ENCODE measurements at regions not wholly inside any gene's neighbourhood (a gene's known extent, or its start where the extent isn't known, plus 50 kb on each side); places are given as distances from the start of the nearest gene placed in this dataset.

DNA sequence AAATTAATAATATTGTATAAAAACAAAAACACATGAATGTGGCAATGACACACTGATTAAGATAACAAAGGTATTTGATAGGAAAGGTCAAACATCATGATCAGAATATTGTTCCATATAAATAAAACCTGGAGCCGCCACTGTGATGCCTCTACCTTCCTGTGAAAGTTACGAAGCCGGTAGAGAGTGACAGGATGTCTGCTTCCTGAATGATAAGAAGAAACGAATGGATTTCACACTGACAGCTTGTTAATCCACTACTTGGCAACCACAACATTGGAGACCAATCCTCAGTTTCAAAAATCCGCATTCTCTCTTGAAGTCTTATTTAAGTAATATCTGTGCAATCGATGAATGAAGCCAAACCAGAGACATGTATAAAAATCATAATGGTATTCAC is 315.1 kb downstream of the HDGFL1 start:
- Histone ChIP-seq H3K4me1 (peaks cover 21% of the 10 kb centered on the region), H3K36me3 (ENCODE audit: insufficient read depth in 1 of 2, low read depth in 1 of 2) (no peaks in the 10 kb centered on the region), H3K27me3 (ENCODE audit: insufficient read depth in 3 of 3, low read length in 2 of 3) (no peaks in the 10 kb centered on the region), H3K4me3 (no peak overlapping the region), H3K27ac (no peak overlapping the region), H3K9me3 (no peaks in the 10 kb centered on the region)
- TF ChIP-seq, protein P1, sequence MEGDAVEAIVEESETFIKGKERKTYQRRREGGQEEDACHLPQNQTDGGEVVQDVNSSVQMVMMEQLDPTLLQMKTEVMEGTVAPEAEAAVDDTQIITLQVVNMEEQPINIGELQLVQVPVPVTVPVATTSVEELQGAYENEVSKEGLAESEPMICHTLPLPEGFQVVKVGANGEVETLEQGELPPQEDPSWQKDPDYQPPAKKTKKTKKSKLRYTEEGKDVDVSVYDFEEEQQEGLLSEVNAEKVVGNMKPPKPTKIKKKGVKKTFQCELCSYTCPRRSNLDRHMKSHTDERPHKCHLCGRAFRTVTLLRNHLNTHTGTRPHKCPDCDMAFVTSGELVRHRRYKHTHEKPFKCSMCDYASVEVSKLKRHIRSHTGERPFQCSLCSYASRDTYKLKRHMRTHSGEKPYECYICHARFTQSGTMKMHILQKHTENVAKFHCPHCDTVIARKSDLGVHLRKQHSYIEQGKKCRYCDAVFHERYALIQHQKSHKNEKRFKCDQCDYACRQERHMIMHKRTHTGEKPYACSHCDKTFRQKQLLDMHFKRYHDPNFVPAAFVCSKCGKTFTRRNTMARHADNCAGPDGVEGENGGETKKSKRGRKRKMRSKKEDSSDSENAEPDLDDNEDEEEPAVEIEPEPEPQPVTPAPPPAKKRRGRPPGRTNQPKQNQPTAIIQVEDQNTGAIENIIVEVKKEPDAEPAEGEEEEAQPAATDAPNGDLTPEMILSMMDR (IDR thresholded peaks at IDR 0.05): no peak
- intact Hi-C loops (cut with DNase I): no loop called here
- DNase-seq (no peak), ATAC-seq (no peak)
- 31 to 48% (median 37%) methylated on average over 6 of the region's 6 CpGs for WGBS, 3 donors

DNA sequence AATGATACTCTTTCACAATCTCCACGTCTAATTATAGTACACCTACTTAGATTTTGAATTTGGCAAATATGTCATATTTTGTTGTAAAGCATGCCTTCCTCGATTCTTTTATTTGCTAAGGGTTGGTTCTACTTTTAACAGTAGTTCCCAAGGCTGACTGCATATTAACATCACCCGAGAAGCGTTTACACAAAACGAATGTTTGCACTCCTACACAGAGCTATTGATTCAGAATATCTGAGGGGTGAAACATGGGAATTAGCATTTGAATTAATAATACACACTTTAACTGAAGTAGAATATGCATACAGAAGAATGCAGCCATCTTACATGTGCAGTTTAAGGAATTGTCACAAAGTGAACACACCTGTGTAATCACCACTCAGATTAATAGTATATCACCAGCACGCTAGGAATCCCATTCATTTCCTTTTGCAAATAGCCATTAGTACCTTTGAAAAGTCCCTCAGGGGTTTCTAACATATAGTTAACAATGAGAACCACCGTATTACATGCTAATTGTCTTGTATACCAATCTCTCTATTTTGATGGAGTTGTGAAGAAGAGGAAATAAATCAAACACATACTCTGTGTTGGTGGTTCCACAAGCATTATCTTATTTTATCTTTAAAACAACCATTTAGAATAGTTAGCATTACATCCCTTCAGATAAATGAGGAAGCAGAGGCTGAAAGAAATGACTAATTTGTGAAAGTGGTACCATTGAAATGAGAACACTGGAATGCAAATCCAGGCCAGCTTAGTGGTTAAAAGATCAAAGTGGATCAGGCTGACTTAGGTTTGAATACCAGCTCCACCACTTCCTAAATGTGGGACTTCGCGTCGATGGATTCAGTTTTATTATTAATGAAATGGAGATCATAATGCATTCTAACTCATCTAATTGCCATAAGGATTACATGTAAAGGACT is 317.6 kb downstream of the HDGFL1 start:
- H3K4me3 ChIP-seq: no peak overlapping the region
- 85 to 88% (median 85%) methylated on average over 10 of the region's 10 CpGs for WGBS, 3 donors

DNA sequence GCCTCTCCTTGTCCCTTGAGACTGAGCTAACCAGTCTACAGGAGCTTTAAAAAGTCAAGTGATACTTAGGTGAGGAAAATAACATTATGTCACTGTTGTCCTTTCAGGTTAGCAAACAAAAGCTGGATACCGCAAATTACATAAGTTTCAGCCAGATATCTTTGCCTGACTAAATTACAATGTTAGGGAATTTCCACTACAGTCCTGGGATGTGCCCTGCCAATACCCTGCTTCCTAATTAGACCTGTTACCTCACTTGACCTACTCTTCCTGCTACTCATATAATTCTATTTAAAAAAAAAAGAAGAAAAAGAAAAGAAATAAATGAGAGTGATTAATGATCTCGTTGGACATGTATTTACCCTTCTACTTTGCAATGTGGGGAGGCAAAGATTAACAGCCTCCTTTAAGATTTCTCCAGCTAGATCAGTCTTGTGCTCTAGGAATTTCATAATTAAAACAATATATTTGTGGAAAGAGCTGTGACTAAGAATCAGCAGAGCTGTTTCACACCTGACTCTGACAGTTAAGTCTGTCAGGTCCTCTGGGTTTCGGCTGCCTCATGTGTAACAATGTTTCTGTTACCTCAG is 318.9 kb downstream of the HDGFL1 start:
- no peaks in the 10 kb centered on the region for H3K27me3 ChIP-seq (ENCODE audit: insufficient read depth in 3 of 3, low read length in 2 of 3)
- TF ChIP-seq, protein P1 (IDR thresholded peaks at IDR 0.05): no peak
- no peak overlapping the region for H3K4me3 ChIP-seq
- intact Hi-C loops (cut with DNase I): no loop called here
- no peaks in the 10 kb centered on the region for H3K4me1 ChIP-seq
- DNase-seq: no peak
- WGBS, 3 donors: 38 to 62% (median 42%) methylated on average over 3 of the region's 3 CpGs
- no peak overlapping the region for H3K27ac ChIP-seq
- H3K36me3 ChIP-seq (ENCODE audit: insufficient read depth in 1 of 2, low read depth in 1 of 2): no peaks in the 10 kb centered on the region
- ATAC-seq: no peak
- no peaks in the 10 kb centered on the region for H3K9me3 ChIP-seq

More for the DNA sequence above, 317.6 kb downstream of the HDGFL1 start:
- H3K36me3 ChIP-seq (ENCODE audit: insufficient read depth in 1 of 2, low read depth in 1 of 2): no peaks in the 10 kb centered on the region
- ATAC-seq: no peak
- H3K4me1 ChIP-seq: peaks cover 7% of the 10 kb centered on the region
- intact Hi-C loops (cut with DNase I): no loop called here
- no peak for DNase-seq
- no peaks in the 10 kb centered on the region for H3K9me3 ChIP-seq
- H3K27ac ChIP-seq: no peak overlapping the region
- H3K27me3 ChIP-seq (ENCODE audit: insufficient read depth in 3 of 3, low read length in 2 of 3): no peaks in the 10 kb centered on the region
- TF ChIP-seq, protein P1 (IDR thresholded peaks at IDR 0.05): no peak

DNA sequence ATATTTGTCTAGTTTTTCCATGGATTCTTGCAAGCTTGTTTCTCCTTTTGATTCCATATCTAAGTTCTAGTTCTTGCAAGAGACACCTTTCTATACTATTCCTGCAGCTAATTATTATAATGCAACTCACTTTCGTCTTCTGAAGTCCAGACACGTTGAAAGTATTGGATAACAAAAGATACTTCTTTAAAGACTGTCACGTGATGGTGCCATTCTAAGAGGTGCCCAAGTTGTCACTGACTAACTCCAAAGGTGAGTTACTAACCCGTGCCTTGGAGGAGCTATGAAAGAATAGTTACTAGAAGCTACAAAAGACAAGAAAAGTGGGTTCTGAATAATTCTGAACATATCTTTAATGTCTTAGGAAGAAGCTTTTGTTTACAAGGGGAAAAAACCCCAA is 322.6 kb downstream of the HDGFL1 start:
- intact Hi-C loops (cut with DNase I): no loop called here
- ATAC-seq: no peak
- TF ChIP-seq, protein P1 (IDR thresholded peaks at IDR 0.05): no peak
- no peaks in the 10 kb centered on the region for H3K27me3 ChIP-seq (ENCODE audit: insufficient read depth in 3 of 3, low read length in 2 of 3)
- H3K4me3 ChIP-seq: no peak overlapping the region
- no peak for DNase-seq
- H3K4me1 ChIP-seq: no peaks in the 10 kb centered on the region
- H3K9me3 ChIP-seq: no peaks in the 10 kb centered on the region
- H3K36me3 ChIP-seq (ENCODE audit: insufficient read depth in 1 of 2, low read depth in 1 of 2): no peaks in the 10 kb centered on the region
- H3K27ac ChIP-seq: peak overlapping the region; percentile 63
- 87 to 96% (median 93%) methylated on average over 4 of the region's 4 CpGs for WGBS, 3 donors
